HG02678 (cell line): ENCODE measurements at regions not wholly inside any gene's neighbourhood (a gene's known extent, or its start where the extent isn't known, plus 50 kb on each side); places are given as distances from the start of the nearest gene placed in this dataset.
"Not testable (repeated sequence)": the region's sequence is repeated elsewhere in the genome, so short reads cannot be mapped to it uniquely, and the experiment has no call there.

Experiments
- ATAC-seq: cut with Tn5 transposase; IDR thresholded peaks from one replicate; pipeline ENCODE4 v1.9.1; 2021; ENCODE audit warnings: mild to moderate bottlenecking, moderate library complexity; ENCODE audit not compliant: unreplicated experiment

DNA sequence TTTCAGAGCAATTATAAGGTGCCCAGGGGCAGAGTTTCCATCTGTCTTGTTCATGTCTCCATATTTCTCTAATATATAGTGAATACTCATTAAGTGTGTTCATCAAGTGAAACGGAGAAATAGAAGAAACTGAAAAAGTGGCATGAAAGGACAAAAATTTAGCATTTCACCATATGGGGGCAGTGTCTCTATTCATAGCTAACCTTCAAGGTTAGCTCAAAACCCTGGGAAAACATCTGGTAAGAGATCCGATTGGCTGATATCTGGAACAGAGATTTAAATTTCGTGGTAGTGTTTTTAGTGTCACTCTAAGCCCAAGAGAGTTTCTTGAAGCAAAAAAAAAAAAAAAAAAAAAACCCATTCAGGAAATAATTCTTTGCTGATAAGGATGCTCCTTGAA, 367.5 kb downstream of the DAD1 start:
- ATAC-seq: no peak

DNA sequence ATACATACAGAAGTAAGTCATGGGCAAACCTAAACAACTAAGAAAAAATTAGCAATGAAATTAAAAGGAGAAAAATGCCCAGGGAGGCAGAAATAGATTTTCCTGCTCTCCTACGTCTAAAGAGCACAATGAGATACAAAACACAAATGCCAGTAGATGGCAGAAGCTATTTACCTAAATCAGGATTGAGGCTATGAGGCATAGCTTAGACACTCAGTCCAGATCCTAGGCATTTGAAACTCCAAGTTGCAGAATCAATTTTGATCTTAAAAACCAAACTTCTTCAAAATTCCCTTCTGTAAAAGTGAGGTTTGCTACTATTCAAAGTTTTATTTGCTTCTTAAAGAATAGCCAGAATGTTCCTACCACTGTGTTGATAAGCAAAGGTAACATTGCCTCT, 368.6 kb downstream of the DAD1 start:
- no peak for ATAC-seq

DNA sequence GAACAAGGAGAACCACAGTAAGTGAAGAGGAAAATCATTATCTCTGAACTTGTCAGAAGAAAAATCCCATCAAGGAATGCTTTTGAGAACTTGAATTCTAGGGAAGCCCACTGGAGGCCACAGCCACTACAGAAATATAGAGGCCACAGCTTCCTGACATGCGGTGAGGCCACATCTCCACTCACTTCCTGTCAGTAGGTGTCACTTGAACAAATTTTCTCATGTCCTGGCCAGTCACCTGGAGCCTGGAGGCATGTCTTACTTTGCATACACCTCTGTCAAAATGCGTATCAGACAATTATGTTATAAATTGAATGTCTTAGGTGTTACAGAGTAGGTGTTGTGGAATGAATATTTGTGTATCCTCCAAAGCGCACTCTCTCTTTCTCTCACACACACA, 370.3 kb downstream of the DAD1 start:
- ATAC-seq: no peak

GRCh38 chr14:22213120-22213519, 375.9 kb downstream of the DAD1 start:
- no peak for ATAC-seq

DNA sequence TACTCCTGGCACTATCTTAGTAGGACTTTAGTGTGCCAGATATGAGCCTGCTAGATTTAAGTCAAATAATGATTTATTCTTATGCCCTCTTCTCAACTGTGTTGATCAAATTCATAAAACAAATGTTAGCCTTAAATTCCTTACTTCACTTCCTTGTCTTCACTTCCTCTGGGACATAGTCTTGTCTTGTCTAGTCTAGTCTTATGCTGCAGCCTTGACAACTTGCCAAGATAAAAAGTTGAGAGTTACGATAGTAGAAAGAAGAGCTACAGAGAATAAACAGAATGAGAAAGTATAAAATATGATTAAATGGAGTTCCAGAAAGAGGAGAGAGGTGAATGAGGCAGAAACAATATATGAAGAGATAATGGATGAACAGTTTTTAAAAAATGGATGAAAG, 378.1 kb downstream of the DAD1 start:
- no peak for ATAC-seq

- ATAC-seq: no peak
Measured at GRCh38 chr14:22210026-22210425, 379.0 kb downstream of the DAD1 start.

DNA sequence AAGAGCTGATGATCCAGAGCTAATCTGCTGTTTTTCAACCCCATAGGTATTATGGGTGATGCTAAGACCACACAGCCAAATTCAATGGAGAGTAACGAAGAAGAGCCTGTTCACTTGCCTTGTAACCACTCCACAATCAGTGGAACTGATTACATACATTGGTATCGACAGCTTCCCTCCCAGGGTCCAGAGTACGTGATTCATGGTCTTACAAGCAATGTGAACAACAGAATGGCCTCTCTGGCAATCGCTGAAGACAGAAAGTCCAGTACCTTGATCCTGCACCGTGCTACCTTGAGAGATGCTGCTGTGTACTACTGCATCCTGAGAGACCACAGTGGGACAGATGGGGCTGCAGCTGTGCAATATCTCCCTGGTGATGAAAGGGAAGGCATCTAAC, 386.0 kb downstream of the DAD1 start:
- ATAC-seq: no peak

GRCh38 chr14:22202313-22202712, 386.7 kb downstream of the DAD1 start:
- no peak for ATAC-seq

DNA sequence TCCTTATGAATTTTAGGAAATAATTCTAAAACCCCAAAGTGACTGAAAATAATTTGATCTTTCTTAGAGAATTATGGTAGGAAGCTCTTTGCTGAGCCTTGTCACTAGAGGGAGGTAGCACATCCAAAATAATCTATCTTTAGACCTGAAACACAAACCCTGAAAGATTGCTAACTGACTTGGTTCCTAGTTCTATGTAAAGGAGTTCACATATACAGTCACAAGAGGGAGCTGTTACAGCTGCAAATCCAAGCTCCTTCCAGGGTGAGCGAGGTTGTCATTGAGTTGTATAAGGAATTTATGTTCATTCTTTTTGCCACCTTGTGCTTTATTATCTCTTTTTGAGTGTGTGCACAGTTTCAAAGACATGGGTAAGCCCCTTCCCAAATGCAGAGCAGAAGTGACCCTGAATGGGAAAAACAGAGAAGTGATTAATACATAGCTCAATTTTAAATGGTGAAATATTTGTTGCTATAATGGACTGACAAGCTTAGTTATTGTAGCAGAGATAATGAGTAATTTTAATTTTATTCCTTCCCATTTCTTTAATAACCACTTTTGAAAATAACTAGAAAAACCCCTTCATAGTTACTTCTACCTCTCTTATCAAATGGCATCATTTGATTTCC, 387.9 kb downstream of the DAD1 start:
- ATAC-seq: no peak

DNA sequence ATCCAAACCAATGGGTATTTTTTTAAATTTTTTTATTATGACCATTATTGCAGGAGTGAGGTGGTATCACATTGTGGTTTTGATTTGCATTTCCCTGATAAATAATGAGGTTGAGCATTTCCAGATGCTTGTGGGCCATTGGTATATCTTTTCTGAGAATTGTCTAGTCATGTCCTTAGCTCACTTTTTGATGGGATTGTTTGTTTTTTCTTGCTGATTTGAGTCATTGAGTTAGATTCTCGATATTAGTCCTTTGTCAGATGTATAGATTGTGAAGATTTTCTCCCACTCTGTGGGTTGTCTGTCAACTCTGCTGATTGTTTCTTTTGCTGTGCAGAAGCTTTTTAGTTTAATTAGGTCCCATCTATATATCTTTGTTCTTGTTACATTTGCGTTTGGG, 388.9 kb downstream of the DAD1 start:
- not testable (repeated sequence) for ATAC-seq

DNA sequence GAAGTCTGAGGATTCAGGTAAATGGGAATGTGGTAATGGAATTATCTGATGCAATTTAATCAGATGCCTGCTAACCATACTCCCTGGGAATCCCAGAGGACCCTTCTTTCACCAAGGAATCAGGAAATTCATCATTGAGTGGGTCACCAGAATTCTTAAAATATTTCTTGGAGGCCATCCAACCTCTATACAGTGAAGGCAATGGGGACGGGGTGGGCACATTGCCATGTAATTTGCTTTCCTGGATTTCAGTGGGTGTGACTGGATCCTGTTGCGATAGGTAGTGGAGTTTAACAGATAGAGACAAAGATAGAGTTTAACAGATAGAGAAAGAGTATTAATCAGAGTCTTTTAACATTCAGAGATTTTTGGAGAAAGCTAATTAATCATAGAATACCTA, 394.4 kb downstream of the DAD1 start:
- ATAC-seq: no peak

GRCh38 chr14:22190411-22191191, 398.4 kb downstream of the DAD1 start:
- no peak for ATAC-seq

DNA sequence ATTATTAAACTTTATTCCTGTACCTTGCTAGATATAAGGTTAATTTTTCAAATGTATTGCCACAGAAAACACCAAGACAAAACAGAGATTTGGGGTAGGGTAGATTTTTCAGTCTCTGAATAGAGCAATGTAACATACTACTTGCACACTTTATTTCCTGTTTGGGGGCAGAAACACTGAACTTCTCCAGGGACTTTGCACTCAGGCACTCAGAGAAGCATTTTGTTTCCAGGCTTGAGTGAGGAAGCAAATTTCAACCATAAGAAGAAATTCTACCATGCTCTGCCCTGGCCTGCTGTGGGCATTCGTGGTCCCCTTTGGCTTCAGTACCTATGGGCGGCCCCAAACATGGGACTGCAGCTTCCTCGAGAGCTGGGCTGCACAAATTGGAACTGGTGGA, 399.1 kb downstream of the DAD1 start:
- ATAC-seq: no peak

GRCh38 chr14:22188318-22188717, 400.7 kb downstream of the DAD1 start:
- ATAC-seq: no peak

DNA sequence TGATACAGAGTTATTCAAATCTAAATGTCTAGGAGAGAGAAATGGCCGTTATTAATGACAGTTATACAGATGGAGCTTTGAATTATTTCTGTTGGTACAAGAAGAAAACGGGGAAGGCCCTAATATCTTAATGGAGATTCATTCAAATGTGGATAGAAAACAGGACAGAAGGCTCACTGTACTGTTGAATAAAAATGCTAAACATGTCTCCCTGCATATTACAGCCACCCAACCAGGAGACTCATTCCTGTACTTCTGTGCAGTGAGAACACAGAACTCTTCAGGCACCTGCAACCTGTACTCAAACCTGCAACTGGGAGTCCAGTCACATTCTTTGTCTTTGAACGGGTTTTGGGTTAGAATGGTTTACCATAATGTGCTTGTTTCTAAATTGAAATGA, 403.2 kb downstream of the DAD1 start:
- ATAC-seq: no peak

DNA sequence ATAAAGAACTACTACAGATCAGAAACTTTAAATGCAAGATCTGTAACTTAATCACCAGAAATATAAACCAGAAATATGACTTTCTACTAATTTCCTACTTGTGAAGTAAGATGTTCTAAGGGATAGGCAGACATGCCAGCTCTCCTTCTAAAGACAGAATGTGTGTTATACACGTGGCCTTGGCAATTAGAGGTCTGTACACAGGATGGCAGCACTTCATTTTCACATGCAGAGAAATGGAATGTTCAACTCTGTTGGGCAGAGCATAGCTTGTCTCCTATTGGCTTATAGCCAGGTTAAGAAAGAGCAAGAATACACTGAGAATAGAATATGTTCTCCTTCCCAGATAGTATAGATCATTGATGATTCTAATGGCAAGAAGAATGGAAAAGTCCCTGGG, 403.8 kb downstream of the DAD1 start:
- ATAC-seq: no peak

DNA sequence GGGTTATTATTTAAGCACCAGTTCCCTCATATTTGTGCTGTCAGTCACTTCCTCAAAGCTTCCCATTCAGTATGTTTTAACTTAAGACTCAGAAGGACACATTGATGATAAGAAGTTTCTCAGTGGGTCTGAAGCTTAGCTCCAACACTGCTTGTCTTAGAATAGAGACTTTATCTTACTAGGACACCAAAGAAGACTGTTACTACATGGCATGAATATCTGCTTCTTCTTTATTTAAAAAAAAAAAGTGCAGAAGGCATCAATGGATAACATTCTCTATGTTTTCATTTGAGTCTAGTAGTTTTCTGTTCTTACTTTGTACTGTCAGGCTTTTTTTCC, 404.2 kb downstream of the DAD1 start:
- no peak for ATAC-seq

DNA sequence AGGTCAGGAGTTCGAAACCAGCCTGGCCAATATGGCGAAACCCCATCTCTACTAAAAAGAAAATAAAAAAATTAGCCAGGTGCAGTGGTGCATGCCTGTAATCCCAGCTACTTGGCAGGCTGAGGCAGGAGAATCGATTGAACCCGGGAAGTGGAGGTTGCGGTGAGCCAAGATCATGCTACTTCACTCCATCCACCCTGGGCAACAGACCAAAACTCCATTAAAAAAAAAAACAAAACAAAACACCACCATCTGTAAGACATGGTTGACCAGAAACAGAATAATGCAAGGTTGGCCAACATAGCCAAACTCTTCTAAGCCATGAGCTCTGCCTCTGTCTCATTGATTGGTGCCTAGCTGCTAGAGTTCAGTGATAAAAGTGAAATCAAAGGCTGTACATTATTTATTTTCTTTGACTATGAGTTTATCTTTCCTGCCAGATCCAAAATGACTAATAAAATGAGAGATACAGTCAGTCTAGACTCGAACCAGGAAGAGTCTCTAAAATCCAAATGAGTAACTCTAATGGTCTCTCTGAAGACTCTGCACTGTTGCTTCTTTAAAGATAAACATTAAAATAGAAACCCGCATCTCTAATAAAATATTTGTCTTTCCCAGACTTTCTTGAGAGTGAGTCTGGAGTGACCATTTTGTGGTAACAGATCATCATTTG, 404.7 kb downstream of the DAD1 start:
- no peak for ATAC-seq

GRCh38 chr14:22180045-22180444, 409.0 kb downstream of the DAD1 start:
- no peak for ATAC-seq

- no peak for ATAC-seq
Measured at GRCh38 chr14:22179190-22179589, 409.8 kb downstream of the DAD1 start.

DNA sequence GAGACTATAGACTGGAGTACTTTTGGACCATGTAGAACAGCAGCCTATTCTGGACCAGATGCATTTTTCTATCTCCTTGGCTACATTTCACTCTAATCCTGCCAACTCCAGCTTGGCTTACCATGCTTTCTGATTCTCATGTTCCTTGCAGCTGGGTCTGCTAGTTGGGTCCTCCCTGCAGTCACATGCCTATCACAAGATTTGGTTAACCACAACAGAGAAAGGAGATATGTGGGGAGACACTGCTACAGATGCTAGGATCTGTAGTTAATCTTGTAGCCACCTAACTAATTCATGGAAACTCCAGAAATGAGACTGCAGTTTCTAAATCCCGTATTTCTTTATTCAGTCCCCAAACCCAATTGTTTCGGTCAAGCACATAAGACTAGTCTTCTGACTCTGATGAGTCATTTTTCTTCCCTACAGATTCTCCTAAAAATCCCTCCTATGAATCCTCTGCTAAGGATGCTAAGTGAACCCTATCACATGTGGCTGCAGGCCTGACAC, 410.6 kb downstream of the DAD1 start:
- no peak for ATAC-seq

GRCh38 chr14:22177870-22178269, 411.2 kb downstream of the DAD1 start:
- ATAC-seq: no peak
